H1 (cell line): ENCODE measurements at regions not wholly inside any gene's neighbourhood (a gene's known extent, or its start where the extent isn't known, plus 50 kb on each side); places are given as distances from the start of the nearest gene placed in this dataset.

ENCODE experiments used
- SIN3A ChIP-seq, 2 experiments: IDR thresholded peaks in 1 of 2; conservative IDR thresholded peaks in 1 of 2; 2 replicates each; pipeline ENCODE4 v1.6.1; 2011 to 2012; ENCODE audit warnings: low read length in 2 of 2, improper control_type of control experiment in 1 of 2, low read depth in 1 of 2, mild to moderate bottlenecking in 1 of 2
- SP2 ChIP-seq: IDR thresholded peaks from 2 replicates; pipeline ENCODE4 v1.6.1; 2012; ENCODE audit warnings: mild to moderate bottlenecking, low read length, inconsistent platforms
- SP4 ChIP-seq: IDR thresholded peaks from 2 replicates; pipeline ENCODE4 v1.6.1; 2012; ENCODE audit warnings: low read length, inconsistent platforms
- TBP ChIP-seq: IDR thresholded peaks from 2 replicates; pipeline ENCODE4 v1.6.1; 2011; ENCODE audit warnings: low read depth, low read length, improper control_type of control experiment
- TF ChIP-seq, protein P1 (sequence below), 3 experiments: IDR thresholded peaks; 1 replicate in 2 of 3; 2 replicates in 1 of 3; pipeline versions ENCODE4 v1.5.1 to v1.6.1; 2011; ENCODE audit warnings: low read length in 3 of 3, mild to moderate bottlenecking in 3 of 3, inconsistent platforms in 2 of 3, low read depth in 1 of 3, moderate library complexity in 1 of 3; ENCODE audit not compliant: insufficient read depth in 1 of 3; ENCODE audit errors: control extremely low read depth in 1 of 3

DNA sequence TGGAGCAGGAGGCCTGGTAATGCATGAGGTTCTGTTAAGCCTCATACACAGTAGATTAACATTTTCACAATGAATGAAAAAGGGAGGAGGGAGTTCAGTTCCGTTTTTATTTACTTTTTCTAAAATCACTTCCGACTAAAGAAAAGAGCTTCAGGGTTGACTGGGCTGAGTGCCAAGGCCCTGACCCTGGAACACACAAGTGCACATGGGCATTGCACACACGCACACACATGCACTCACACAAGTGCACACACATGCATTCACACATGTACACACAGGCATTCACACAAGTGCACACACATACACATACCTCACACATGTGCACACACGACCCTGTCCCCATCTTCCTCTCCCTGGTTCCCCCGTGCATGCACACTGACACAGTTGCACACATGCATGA lies 303.3 kb downstream of the BRD1 start (continued):
- TF ChIP-seq TBP: no peak
- TF ChIP-seq SIN3A (conservative IDR thresholded peaks at IDR 0.05 in 1 of 2, IDR thresholded peaks at IDR 0.05 in 1 of 2; ENCODE audit: low read depth in 1 of 2, low read length in 2 of 2): no peak
- TF ChIP-seq SP4: no peak
- TF ChIP-seq, protein P1, sequence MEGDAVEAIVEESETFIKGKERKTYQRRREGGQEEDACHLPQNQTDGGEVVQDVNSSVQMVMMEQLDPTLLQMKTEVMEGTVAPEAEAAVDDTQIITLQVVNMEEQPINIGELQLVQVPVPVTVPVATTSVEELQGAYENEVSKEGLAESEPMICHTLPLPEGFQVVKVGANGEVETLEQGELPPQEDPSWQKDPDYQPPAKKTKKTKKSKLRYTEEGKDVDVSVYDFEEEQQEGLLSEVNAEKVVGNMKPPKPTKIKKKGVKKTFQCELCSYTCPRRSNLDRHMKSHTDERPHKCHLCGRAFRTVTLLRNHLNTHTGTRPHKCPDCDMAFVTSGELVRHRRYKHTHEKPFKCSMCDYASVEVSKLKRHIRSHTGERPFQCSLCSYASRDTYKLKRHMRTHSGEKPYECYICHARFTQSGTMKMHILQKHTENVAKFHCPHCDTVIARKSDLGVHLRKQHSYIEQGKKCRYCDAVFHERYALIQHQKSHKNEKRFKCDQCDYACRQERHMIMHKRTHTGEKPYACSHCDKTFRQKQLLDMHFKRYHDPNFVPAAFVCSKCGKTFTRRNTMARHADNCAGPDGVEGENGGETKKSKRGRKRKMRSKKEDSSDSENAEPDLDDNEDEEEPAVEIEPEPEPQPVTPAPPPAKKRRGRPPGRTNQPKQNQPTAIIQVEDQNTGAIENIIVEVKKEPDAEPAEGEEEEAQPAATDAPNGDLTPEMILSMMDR (IDR thresholded peaks at IDR 0.05; ENCODE audit: control extremely low read depth in 1 of 3, insufficient read depth in 1 of 3, low read depth in 1 of 3, low read length in 3 of 3): no peak
- TF ChIP-seq SP2: no peak
- TF ChIP-seq, all 59 proteins: peak for 0
